HepG2 (cell line): ENCODE measurements at regions not wholly inside any gene's neighbourhood (a gene's known extent, or its start where the extent isn't known, plus 50 kb on each side); places are given as distances from the start of the nearest gene placed in this dataset.

Experiments
- ATAC-seq: fragments of 200-7000 bp; cut with Tn5 transposase; 3 replicates; pipeline ENCODE4 v1.9.1; 2020; ENCODE audit warnings: mild to moderate bottlenecking, moderate library complexity
- BruUV-seq: library from RNA; stranded (reverse); fragments of 400-500 nt; replicated peaks from 2 replicates; lab custom pipeline; 2021; lab: Mats Ljungman, UMichigan
- CTCF ChIA-PET: fragments of 300-600 bp; formaldehyde crosslinking; extraction: SDS; loops from one replicate; lab custom pipeline; 2021; ENCODE audit warnings: low total read pairs, inconsistent platforms, low intra/inter-chr PET ratio; lab: Yijun Ruan, JAX
- POLR2A ChIA-PET: fragments of 350-600 bp; sonication (Branson Sonifier 250); formaldehyde crosslinking; loops from one replicate; lab custom pipeline; 2020; ENCODE audit warnings: antibody characterized with exemption, inconsistent platforms; lab: Yijun Ruan, JAX
- DNase-seq: peaks from one replicate; pipeline ENCODE4 v3.0.0-alpha.2; 2015; ENCODE audit warnings: low spot score
- FAIRE-seq: peaks from 3 replicates; lab custom pipeline; 2011; peaks lifted over from hg19 to GRCh38; lab: Jason Lieb, UNC
- H2AFZ ChIP-seq: one replicate; pipeline ENCODE4 v1.6.1; 2011; ENCODE audit warnings: low read length, inconsistent platforms
- H3K27ac ChIP-seq: fragments of 300-600 bp; 3 replicates; pipeline ENCODE4 v1.8.0; 2011; ENCODE audit warnings: mixed run types, mild to moderate bottlenecking, mixed read lengths, low read length, inconsistent platforms; ENCODE audit not compliant: insufficient read depth; ENCODE audit errors: extremely low read length
- H3K27me3 ChIP-seq, 2 experiments: fragments of 200-600 bp in 1 of 2; 2 replicates in 1 of 2; 3 replicates in 1 of 2; pipeline versions ENCODE4 v1.6.0 to v1.8.0; 2011; ENCODE audit warnings: low read length in 2 of 2, mild to moderate bottlenecking in 2 of 2, moderate library complexity in 2 of 2, inconsistent platforms in 1 of 2; ENCODE audit not compliant: insufficient read depth in 2 of 2, control insufficient read depth in 1 of 2
- H3K36me3 ChIP-seq, 2 experiments: fragments of 200-600 bp in 1 of 2; replicated peaks in 1 of 2; 2 replicates in 1 of 2; 3 replicates in 1 of 2; pipeline versions ENCODE4 v1.5.1 to v1.8.0; 2011; ENCODE audit warnings: low read length in 2 of 2, inconsistent platforms in 1 of 2; ENCODE audit not compliant: insufficient read depth in 2 of 2, control insufficient read depth in 1 of 2
- H3K4me1 ChIP-seq: 2 replicates; pipeline ENCODE4 v1.5.1; 2012; ENCODE audit warnings: low read length, inconsistent platforms; ENCODE audit not compliant: insufficient read depth
- H3K4me2 ChIP-seq: 2 replicates; pipeline ENCODE4 v1.6.0; 2011; ENCODE audit warnings: low read depth, low read length, inconsistent platforms
- H3K4me3 ChIP-seq, 3 experiments: fragments of 200-600 bp in 1 of 3; sonication (generic), shearing (Covaris generic) in 1 of 3; replicated peaks in 1 of 3; 2 replicates each; pipeline ENCODE4 v1.5.1; 2011 to 2016; ENCODE audit warnings: low read length in 3 of 3, inconsistent platforms in 2 of 3, low read depth in 2 of 3, mild to moderate bottlenecking in 2 of 3, control low read depth in 1 of 3, mixed read lengths in 1 of 3; ENCODE audit not compliant: insufficient read depth in 1 of 3
- H3K79me2 ChIP-seq: one replicate; pipeline ENCODE4 v1.6.1; 2011; ENCODE audit warnings: low read length, inconsistent platforms; ENCODE audit not compliant: insufficient read depth
- H3K9ac ChIP-seq: 2 replicates; pipeline ENCODE4 v1.6.0; 2011; ENCODE audit warnings: mild to moderate bottlenecking, low read depth, low read length, inconsistent platforms; ENCODE audit not compliant: insufficient read depth
- H3K9me3 ChIP-seq: 2 replicates; pipeline ENCODE4 v1.5.1; 2012; ENCODE audit warnings: mild to moderate bottlenecking, low read length
- H4K20me1 ChIP-seq: 2 replicates; pipeline ENCODE4 v1.6.0; 2011; ENCODE audit warnings: inconsistent platforms, mild to moderate bottlenecking, low read length, moderate library complexity; ENCODE audit not compliant: insufficient read depth
- CEBPG ChIP-seq: IDR thresholded peaks from 2 replicates; pipeline ENCODE4 v1.6.1; 2016
- ISL2 ChIP-seq: sonication (generic); formaldehyde crosslinking; IDR thresholded peaks from 2 replicates; pipeline ENCODE4 v1.5.0; 2020; ENCODE audit warnings: missing genetic modification reagents
- KDM5A ChIP-seq: fragments of 200-600 bp; sonication (generic); IDR thresholded peaks from 2 replicates; pipeline ENCODE4 v1.7.0; 2018; ENCODE audit warnings: antibody characterized with exemption, mild to moderate bottlenecking, low read length, borderline replicate concordance
- RBM39 ChIP-seq: fragments of 200-400 bp; formaldehyde crosslinking; IDR thresholded peaks from one replicate; pipeline ENCODE4 v1.6.1; 2018; ENCODE audit warnings: antibody characterized with exemption, mild to moderate bottlenecking, low read depth, low read length; ENCODE audit not compliant: poor library complexity, severe bottlenecking
- REXO4 ChIP-seq: sonication (generic); formaldehyde crosslinking; IDR thresholded peaks from 2 replicates; pipeline ENCODE4 v1.8.0; 2022; ENCODE audit warnings: missing genetic modification reagents, mild to moderate bottlenecking, borderline replicate concordance
- ZNF143 ChIP-seq: sonication (generic); formaldehyde crosslinking; IDR thresholded peaks from 2 replicates; pipeline ENCODE4 v1.4.0; 2020; ENCODE audit warnings: missing genetic modification reagents
- ZNF33B ChIP-seq: sonication (generic); formaldehyde crosslinking; IDR thresholded peaks from 2 replicates; pipeline ENCODE4 v1.5.1; 2020; ENCODE audit warnings: mild to moderate bottlenecking, missing genetic modification reagents
- ZNF550 ChIP-seq: sonication (generic); formaldehyde crosslinking; IDR thresholded peaks from 2 replicates; pipeline ENCODE4 v1.4.0; 2020; ENCODE audit warnings: mild to moderate bottlenecking, missing genetic modification reagents, borderline replicate concordance
- WGBS: methylation state at CpG from one replicate; pipeline ENCODE4 v1.1.6; 2017; ENCODE audit warnings: low lambda C conversion rate; 5-methylcytosine and 5-hydroxymethylcytosine counted together
- in situ Hi-C: cut with HindIII; loops from 2 replicates; pipeline ENCODE4 v1.10.0; 2017; ENCODE audit warnings: low pct_unique_long_range_greater_than_20kb; ENCODE audit not compliant: extremely low pct_ligation_motif_present
- intact Hi-C: fragments of 100-400 bp; cut with micrococcal nuclease; formaldehyde crosslinking; loops from one replicate; pipeline ENCODE4 v1.10.0; 2022; ENCODE audit not compliant: unreplicated experiment
- TF ChIP-seq, protein P1 (sequence below): sonication (generic); formaldehyde crosslinking; IDR thresholded peaks from 2 replicates; pipeline ENCODE4 v1.5.0; 2020; ENCODE audit warnings: mild to moderate bottlenecking, missing genetic modification reagents, borderline replicate concordance
- TF ChIP-seq, protein P2 (sequence below): sonication (generic); formaldehyde crosslinking; IDR thresholded peaks from 2 replicates; pipeline ENCODE4 v1.4.0; 2020; ENCODE audit warnings: missing genetic modification reagents
- TF ChIP-seq, protein P3 (sequence below): sonication (generic); formaldehyde crosslinking; IDR thresholded peaks from 2 replicates; pipeline ENCODE4 v1.8.1; 2022; ENCODE audit warnings: low read depth, mild to moderate bottlenecking, missing genetic modification reagents
- TF ChIP-seq, protein P4 (sequence below): sonication (generic); formaldehyde crosslinking; IDR thresholded peaks from 2 replicates; pipeline ENCODE4 v1.4.0; 2020; ENCODE audit warnings: mild to moderate bottlenecking, missing genetic modification reagents

DNA sequence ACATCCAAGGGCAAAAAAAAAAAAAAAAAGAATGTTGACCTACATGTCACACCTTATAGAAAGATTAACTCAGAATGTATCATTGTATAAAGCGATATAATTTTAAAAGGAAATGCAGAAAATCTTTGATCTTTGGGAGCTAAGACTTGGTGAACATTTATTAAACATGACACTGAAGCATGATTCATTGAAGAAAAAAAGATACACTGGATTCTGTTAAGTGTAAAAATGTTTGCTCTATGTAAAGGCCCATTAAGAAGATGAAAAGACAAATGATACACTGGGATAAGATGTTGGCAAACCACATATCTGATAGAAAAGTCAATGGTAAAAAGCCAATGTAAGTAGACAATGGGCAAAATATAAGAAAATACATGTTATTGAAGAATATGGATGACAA lies 1131.0 kb downstream of the AACS start:
- no peak overlapping the region for H3K9ac ChIP-seq
- DNase-seq: no peak
- no peak overlapping the region for H3K27ac ChIP-seq
- no peak for ATAC-seq
- BruUV-seq: no TSS peak
- intact Hi-C loops: no loop called here
- H3K4me1 ChIP-seq: no peaks in the 10 kb centered on the region
- no peak overlapping the region for H3K4me3 ChIP-seq
- in situ Hi-C loops: no loop called here
- no peak overlapping the region for H3K4me2 ChIP-seq
- H3K27me3 ChIP-seq: no peaks in the 10 kb centered on the region
- ChIA-PET CTCF (no interaction called here), POLR2A (no interaction called here)
- no peaks in the 10 kb centered on the region for H4K20me1 ChIP-seq
- 10% methylated on average over 1 of the region's 1 CpG for WGBS
- H3K36me3 ChIP-seq: no peaks in the 10 kb centered on the region
- peaks cover 97% of the 10 kb centered on the region for H3K9me3 ChIP-seq
- no peak overlapping the region for H2AFZ ChIP-seq
- H3K79me2 ChIP-seq: no peaks in the 10 kb centered on the region
- no peak for FAIRE-seq
- TF ChIP-seq, protein P1, sequence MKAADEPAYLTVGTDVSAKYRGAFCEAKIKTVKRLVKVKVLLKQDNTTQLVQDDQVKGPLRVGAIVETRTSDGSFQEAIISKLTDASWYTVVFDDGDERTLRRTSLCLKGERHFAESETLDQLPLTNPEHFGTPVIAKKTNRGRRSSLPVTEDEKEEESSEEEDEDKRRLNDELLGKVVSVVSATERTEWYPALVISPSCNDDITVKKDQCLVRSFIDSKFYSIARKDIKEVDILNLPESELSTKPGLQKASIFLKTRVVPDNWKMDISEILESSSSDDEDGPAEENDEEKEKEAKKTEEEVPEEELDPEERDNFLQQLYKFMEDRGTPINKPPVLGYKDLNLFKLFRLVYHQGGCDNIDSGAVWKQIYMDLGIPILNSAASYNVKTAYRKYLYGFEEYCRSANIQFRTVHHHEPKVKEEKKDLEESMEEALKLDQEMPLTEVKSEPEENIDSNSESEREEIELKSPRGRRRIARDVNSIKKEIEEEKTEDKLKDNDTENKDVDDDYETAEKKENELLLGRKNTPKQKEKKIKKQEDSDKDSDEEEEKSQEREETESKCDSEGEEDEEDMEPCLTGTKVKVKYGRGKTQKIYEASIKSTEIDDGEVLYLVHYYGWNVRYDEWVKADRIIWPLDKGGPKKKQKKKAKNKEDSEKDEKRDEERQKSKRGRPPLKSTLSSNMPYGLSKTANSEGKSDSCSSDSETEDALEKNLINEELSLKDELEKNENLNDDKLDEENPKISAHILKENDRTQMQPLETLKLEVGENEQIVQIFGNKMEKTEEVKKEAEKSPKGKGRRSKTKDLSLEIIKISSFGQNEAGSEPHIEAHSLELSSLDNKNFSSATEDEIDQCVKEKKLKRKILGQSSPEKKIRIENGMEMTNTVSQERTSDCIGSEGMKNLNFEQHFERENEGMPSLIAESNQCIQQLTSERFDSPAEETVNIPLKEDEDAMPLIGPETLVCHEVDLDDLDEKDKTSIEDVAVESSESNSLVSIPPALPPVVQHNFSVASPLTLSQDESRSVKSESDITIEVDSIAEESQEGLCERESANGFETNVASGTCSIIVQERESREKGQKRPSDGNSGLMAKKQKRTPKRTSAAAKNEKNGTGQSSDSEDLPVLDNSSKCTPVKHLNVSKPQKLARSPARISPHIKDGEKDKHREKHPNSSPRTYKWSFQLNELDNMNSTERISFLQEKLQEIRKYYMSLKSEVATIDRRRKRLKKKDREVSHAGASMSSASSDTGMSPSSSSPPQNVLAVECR: no peak
- TF ChIP-seq, protein P2, sequence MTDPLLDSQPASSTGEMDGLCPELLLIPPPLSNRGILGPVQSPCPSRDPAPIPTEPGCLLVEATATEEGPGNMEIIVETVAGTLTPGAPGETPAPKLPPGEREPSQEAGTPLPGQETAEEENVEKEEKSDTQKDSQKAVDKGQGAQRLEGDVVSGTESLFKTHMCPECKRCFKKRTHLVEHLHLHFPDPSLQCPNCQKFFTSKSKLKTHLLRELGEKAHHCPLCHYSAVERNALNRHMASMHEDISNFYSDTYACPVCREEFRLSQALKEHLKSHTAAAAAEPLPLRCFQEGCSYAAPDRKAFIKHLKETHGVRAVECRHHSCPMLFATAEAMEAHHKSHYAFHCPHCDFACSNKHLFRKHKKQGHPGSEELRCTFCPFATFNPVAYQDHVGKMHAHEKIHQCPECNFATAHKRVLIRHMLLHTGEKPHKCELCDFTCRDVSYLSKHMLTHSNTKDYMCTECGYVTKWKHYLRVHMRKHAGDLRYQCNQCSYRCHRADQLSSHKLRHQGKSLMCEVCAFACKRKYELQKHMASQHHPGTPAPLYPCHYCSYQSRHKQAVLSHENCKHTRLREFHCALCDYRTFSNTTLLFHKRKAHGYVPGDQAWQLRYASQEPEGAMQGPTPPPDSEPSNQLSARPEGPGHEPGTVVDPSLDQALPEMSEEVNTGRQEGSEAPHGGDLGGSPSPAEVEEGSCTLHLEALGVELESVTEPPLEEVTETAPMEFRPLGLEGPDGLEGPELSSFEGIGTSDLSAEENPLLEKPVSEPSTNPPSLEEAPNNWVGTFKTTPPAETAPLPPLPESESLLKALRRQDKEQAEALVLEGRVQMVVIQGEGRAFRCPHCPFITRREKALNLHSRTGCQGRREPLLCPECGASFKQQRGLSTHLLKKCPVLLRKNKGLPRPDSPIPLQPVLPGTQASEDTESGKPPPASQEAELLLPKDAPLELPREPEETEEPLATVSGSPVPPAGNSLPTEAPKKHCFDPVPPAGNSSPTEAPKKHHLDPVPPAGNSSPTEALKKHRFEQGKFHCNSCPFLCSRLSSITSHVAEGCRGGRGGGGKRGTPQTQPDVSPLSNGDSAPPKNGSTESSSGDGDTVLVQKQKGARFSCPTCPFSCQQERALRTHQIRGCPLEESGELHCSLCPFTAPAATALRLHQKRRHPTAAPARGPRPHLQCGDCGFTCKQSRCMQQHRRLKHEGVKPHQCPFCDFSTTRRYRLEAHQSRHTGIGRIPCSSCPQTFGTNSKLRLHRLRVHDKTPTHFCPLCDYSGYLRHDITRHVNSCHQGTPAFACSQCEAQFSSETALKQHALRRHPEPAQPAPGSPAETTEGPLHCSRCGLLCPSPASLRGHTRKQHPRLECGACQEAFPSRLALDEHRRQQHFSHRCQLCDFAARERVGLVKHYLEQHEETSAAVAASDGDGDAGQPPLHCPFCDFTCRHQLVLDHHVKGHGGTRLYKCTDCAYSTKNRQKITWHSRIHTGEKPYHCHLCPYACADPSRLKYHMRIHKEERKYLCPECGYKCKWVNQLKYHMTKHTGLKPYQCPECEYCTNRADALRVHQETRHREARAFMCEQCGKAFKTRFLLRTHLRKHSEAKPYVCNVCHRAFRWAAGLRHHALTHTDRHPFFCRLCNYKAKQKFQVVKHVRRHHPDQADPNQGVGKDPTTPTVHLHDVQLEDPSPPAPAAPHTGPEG (CRISPR knock-in tag): no peak
- TF ChIP-seq ZNF550 (no peak), ZNF33B (CRISPR knock-in tag) (no peak), RBM39 (no peak), ISL2 (no peak), ZNF143 (no peak), KDM5A (no peak), REXO4 (no peak), CEBPG (no peak)
- TF ChIP-seq, protein P3, sequence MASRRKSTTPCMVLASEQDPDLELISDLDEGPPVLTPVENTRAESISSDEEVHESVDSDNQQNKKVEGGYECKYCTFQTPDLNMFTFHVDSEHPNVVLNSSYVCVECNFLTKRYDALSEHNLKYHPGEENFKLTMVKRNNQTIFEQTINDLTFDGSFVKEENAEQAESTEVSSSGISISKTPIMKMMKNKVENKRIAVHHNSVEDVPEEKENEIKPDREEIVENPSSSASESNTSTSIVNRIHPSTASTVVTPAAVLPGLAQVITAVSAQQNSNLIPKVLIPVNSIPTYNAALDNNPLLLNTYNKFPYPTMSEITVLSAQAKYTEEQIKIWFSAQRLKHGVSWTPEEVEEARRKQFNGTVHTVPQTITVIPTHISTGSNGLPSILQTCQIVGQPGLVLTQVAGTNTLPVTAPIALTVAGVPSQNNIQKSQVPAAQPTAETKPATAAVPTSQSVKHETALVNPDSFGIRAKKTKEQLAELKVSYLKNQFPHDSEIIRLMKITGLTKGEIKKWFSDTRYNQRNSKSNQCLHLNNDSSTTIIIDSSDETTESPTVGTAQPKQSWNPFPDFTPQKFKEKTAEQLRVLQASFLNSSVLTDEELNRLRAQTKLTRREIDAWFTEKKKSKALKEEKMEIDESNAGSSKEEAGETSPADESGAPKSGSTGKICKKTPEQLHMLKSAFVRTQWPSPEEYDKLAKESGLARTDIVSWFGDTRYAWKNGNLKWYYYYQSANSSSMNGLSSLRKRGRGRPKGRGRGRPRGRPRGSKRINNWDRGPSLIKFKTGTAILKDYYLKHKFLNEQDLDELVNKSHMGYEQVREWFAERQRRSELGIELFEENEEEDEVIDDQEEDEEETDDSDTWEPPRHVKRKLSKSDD (CRISPR knock-in tag): no peak
- TF ChIP-seq, protein P4, sequence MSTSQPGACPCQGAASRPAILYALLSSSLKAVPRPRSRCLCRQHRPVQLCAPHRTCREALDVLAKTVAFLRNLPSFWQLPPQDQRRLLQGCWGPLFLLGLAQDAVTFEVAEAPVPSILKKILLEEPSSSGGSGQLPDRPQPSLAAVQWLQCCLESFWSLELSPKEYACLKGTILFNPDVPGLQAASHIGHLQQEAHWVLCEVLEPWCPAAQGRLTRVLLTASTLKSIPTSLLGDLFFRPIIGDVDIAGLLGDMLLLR: no peak
